ENCODE measurements at regions not wholly inside any gene's neighbourhood (a gene's known extent, or its start where the extent isn't known, plus 50 kb on each side); places are given as distances from the start of the nearest gene placed in this dataset.

DNA sequence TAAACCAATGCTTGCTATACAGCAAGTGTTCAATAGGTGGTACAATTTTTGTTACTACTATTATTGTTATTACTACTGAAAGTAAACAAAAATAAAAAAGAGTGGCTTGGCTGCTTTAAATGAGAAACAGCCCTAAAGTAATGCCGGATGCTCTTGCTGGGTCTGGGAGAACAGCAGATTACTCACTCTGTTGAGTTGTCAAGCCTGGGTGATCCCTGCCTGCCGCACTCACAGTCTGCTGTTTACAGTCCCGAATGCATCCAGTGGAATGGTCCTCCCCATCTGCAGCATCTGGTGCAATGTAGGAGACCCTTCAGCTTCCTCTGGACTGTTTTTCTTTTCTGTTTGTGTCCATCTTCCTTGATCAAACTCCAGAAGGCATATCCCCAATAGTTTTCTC is 102.7 kb upstream of the IVNS1ABP start:
- Histone ChIP-seq H3K4me2 (ENCODE audit: low read length) (no peak overlapping the region), H3K9ac (ENCODE audit: low read length) (no peak overlapping the region)

DNA sequence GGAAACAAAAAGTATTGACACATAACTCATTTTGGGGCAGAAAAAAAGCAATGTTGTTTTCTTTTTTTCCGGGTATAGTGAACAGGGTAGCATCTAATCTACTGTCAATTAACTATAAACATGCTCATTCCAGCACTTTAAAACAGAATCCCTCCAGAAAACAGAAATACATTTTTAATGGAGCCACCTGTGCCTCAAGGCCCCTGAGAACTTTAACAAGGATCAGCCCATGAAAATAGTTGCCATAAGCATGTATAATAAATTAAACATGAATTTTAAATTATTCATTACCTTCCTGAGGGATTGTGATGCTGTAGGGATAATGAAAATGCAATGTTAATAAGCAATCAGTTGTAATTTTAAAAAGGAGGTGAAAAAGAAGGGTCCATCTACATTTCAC is 101.4 kb upstream of the IVNS1ABP start:
- no peaks in the 10 kb centered on the region for H3K9me3 ChIP-seq (ENCODE audit: low read length)
- no peak overlapping the region for H3K9ac ChIP-seq (ENCODE audit: low read length)
- TF ChIP-seq EZH2 (IDR thresholded peaks at IDR 0.05; ENCODE audit: borderline replicate concordance, low read length), result no peak
- TF ChIP-seq, protein P1, sequence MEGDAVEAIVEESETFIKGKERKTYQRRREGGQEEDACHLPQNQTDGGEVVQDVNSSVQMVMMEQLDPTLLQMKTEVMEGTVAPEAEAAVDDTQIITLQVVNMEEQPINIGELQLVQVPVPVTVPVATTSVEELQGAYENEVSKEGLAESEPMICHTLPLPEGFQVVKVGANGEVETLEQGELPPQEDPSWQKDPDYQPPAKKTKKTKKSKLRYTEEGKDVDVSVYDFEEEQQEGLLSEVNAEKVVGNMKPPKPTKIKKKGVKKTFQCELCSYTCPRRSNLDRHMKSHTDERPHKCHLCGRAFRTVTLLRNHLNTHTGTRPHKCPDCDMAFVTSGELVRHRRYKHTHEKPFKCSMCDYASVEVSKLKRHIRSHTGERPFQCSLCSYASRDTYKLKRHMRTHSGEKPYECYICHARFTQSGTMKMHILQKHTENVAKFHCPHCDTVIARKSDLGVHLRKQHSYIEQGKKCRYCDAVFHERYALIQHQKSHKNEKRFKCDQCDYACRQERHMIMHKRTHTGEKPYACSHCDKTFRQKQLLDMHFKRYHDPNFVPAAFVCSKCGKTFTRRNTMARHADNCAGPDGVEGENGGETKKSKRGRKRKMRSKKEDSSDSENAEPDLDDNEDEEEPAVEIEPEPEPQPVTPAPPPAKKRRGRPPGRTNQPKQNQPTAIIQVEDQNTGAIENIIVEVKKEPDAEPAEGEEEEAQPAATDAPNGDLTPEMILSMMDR (IDR thresholded peaks at IDR 0.05; ENCODE audit: low read length), result no peak
- no peak overlapping the region for H3K4me2 ChIP-seq (ENCODE audit: low read length)
- no peaks in the 10 kb centered on the region for H3F3A ChIP-seq (ENCODE audit: insufficient read depth, low read length)
- H3K4me3 ChIP-seq (ENCODE audit: low read depth, low read length, poor library complexity, severe bottlenecking), result no peak overlapping the region
- H3K79me2 ChIP-seq (ENCODE audit: insufficient read depth, low read length), result no peaks in the 10 kb centered on the region
- no peaks in the 10 kb centered on the region for H3K36me3 ChIP-seq (ENCODE audit: insufficient read depth, low read length)
- no peaks in the 10 kb centered on the region for H3K4me1 ChIP-seq (ENCODE audit: insufficient read depth, low read length, severe bottlenecking)
- 0 out of 2 replicates have a peak, but pooled peaks cover 4% of the 10 kb centered on the region for H3K27me3 ChIP-seq (ENCODE audit: insufficient read depth, low read length)
- no peaks in the 10 kb centered on the region for H3K9me2 ChIP-seq (ENCODE audit: low read depth, low read length)
- H3K27ac ChIP-seq (ENCODE audit: low read depth, low read length, poor library complexity, severe bottlenecking), result no peak overlapping the region
- no peaks in the 10 kb centered on the region for H4K20me1 ChIP-seq (ENCODE audit: insufficient read depth, low read length)
- H2AFZ ChIP-seq (ENCODE audit: low read length), result no peak overlapping the region

More for the DNA sequence above, 102.7 kb upstream of the IVNS1ABP start:
- no peak overlapping the region for H2AFZ ChIP-seq (ENCODE audit: low read length)
- no peaks in the 10 kb centered on the region for H3K79me2 ChIP-seq (ENCODE audit: insufficient read depth, low read length)
- H3K9me3 ChIP-seq (ENCODE audit: low read length), result no peaks in the 10 kb centered on the region
- no peaks in the 10 kb centered on the region for H3K36me3 ChIP-seq (ENCODE audit: insufficient read depth, low read length)
- H3K9me2 ChIP-seq (ENCODE audit: low read depth, low read length), result no peaks in the 10 kb centered on the region
- H3K27me3 ChIP-seq (ENCODE audit: insufficient read depth, low read length), result 0 out of 2 replicates have a peak, but pooled peaks cover 4% of the 10 kb centered on the region
- no peak overlapping the region for H3K4me3 ChIP-seq (ENCODE audit: low read depth, low read length, poor library complexity, severe bottlenecking)
- H3K4me1 ChIP-seq (ENCODE audit: insufficient read depth, low read length, severe bottlenecking), result no peaks in the 10 kb centered on the region
- H3F3A ChIP-seq (ENCODE audit: insufficient read depth, low read length), result no peaks in the 10 kb centered on the region
- TF ChIP-seq, protein P1 (IDR thresholded peaks at IDR 0.05; ENCODE audit: low read length), result no peak
- no peak for TF ChIP-seq EZH2 (IDR thresholded peaks at IDR 0.05; ENCODE audit: borderline replicate concordance, low read length)
- no peak overlapping the region for H3K27ac ChIP-seq (ENCODE audit: low read depth, low read length, poor library complexity, severe bottlenecking)
- no peaks in the 10 kb centered on the region for H4K20me1 ChIP-seq (ENCODE audit: insufficient read depth, low read length)

DNA sequence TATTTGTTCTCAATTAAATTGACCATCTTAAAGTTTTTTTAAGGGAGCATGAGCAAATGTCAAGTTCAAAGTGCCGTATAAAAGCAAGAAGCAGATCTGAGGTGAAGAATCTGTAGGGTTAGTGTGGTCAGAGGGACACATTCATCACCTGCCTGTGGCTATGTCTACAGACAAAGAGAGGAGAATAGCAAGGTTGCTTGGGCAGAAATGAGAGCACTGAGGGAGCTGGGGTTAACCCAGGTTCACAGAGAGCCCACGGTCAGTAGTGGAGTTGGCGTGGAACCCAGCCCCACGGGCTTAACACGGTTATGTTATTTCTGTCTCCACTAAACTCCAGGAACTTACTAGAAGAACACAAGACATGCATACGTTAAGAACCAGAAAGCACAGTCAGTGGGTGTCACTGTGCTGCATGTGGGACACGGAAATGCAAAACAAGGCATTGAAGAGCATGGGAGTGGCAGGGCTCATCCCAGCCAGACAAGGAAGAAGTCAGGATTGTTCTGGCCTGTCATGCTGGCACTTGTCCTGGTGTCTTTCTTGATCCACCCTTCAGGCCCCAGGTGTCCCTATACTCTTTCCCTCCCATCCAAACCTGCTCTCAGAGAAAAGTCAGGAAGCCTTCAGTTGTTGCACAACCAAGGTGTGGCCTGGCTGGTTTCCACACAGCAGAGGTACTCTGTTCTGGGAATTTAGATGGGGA is 95.5 kb upstream of the IVNS1ABP start:
- H3K9ac ChIP-seq (ENCODE audit: low read length), result no peak overlapping the region
- no peaks in the 10 kb centered on the region for H3K27me3 ChIP-seq (ENCODE audit: insufficient read depth, low read length)
- no peaks in the 10 kb centered on the region for H3K36me3 ChIP-seq (ENCODE audit: insufficient read depth, low read length)
- no peaks in the 10 kb centered on the region for H3F3A ChIP-seq (ENCODE audit: insufficient read depth, low read length)
- TF ChIP-seq, protein P1 (IDR thresholded peaks at IDR 0.05; ENCODE audit: low read length), result no peak
- TF ChIP-seq EZH2 (IDR thresholded peaks at IDR 0.05; ENCODE audit: borderline replicate concordance, low read length), result no peak
- H3K9me2 ChIP-seq (ENCODE audit: low read depth, low read length), result no peaks in the 10 kb centered on the region
- H3K4me3 ChIP-seq (ENCODE audit: low read depth, low read length, poor library complexity, severe bottlenecking), result no peak overlapping the region
- H3K9me3 ChIP-seq (ENCODE audit: low read length), result no peaks in the 10 kb centered on the region
- no peak overlapping the region for H3K4me2 ChIP-seq (ENCODE audit: low read length)
- no peaks in the 10 kb centered on the region for H4K20me1 ChIP-seq (ENCODE audit: insufficient read depth, low read length)
- no peak overlapping the region for H3K27ac ChIP-seq (ENCODE audit: low read depth, low read length, poor library complexity, severe bottlenecking)
- H2AFZ ChIP-seq (ENCODE audit: low read length), result no peak overlapping the region
- H3K79me2 ChIP-seq (ENCODE audit: insufficient read depth, low read length), result no peaks in the 10 kb centered on the region
- no peaks in the 10 kb centered on the region for H3K4me1 ChIP-seq (ENCODE audit: insufficient read depth, low read length, severe bottlenecking)
